HepG2 (cell line): ENCODE measurements at regions not wholly inside any gene's neighbourhood (a gene's known extent, or its start where the extent isn't known, plus 50 kb on each side); places are given as distances from the start of the nearest gene placed in this dataset.
A peak's percentile ranks its signal among the peaks of the same experiment; 100 is the strongest.

Experiments used
- GATA4 ChIP-seq: sonication (generic); IDR thresholded peaks from 2 replicates; pipeline ENCODE4 v1.6.1; 2016; ENCODE audit warnings: antibody characterized with exemption, low read depth, borderline replicate concordance
- LCORL ChIP-seq, 2 experiments: fragments of 450-650 bp in 1 of 2; sonication (generic) in 1 of 2; formaldehyde crosslinking in 1 of 2; IDR thresholded peaks; 2 replicates each; pipeline versions ENCODE4 v1.5.0 to v1.6.1; 2017 to 2020; ENCODE audit warnings: antibody characterized with exemption in 1 of 2, missing genetic modification reagents in 1 of 2
- NR2C2 ChIP-seq: sonication (generic); formaldehyde crosslinking; IDR thresholded peaks from 2 replicates; pipeline ENCODE4 v1.4.0; 2020; ENCODE audit warnings: missing genetic modification reagents, mild to moderate bottlenecking, moderate library complexity, borderline replicate concordance
- NR2F1 ChIP-seq, 2 experiments: fragments of 450-650 bp in 1 of 2; formaldehyde crosslinking in 1 of 2; IDR thresholded peaks; 2 replicates each; pipeline versions ENCODE4 v1.5.0 to v1.6.1; 2016 to 2020; ENCODE audit warnings: mild to moderate bottlenecking in 1 of 2, missing compliant biosample characterization in 1 of 2, missing genetic modification reagents in 1 of 2, moderate library complexity in 1 of 2
- PAWR ChIP-seq: sonication (generic); formaldehyde crosslinking; IDR thresholded peaks from 2 replicates; pipeline ENCODE4 v1.4.0; 2020; ENCODE audit warnings: missing genetic modification reagents, mild to moderate bottlenecking, borderline replicate concordance
- PBX2 ChIP-seq: IDR thresholded peaks from 2 replicates; pipeline ENCODE4 v1.6.1; 2016; ENCODE audit warnings: control low read depth
- SOX6 ChIP-seq, 2 experiments: fragments of 450-650 bp in 1 of 2; sonication (generic) in 1 of 2; formaldehyde crosslinking in 1 of 2; IDR thresholded peaks; 2 replicates each; pipeline versions ENCODE4 v1.4.0 to v1.6.1; 2017 to 2020; ENCODE audit warnings: antibody characterized with exemption in 1 of 2, mild to moderate bottlenecking in 1 of 2, missing genetic modification reagents in 1 of 2
- ZHX1 ChIP-seq: sonication (generic); formaldehyde crosslinking; IDR thresholded peaks from 2 replicates; pipeline ENCODE4 v1.8.1; 2022; ENCODE audit warnings: low read depth, mild to moderate bottlenecking, missing genetic modification reagents
- ZNF12 ChIP-seq: sonication (generic); formaldehyde crosslinking; IDR thresholded peaks from 2 replicates; pipeline ENCODE4 v1.5.0; 2020; ENCODE audit warnings: missing genetic modification reagents
- ZNF558 ChIP-seq: sonication (generic); formaldehyde crosslinking; IDR thresholded peaks from 2 replicates; pipeline ENCODE4 v1.9.0; 2022; ENCODE audit warnings: mild to moderate bottlenecking, missing genetic modification reagents, borderline replicate concordance
- ZNF644 ChIP-seq: IDR thresholded peaks from 2 replicates; pipeline ENCODE4 v1.6.1; 2016; ENCODE audit warnings: low read depth
- ZNF747 ChIP-seq: sonication (generic); formaldehyde crosslinking; IDR thresholded peaks from 2 replicates; pipeline ENCODE4 v1.8.1; 2023; ENCODE audit warnings: missing genetic modification reagents, mild to moderate bottlenecking, borderline replicate concordance
- ZNF878 ChIP-seq: sonication (generic); formaldehyde crosslinking; IDR thresholded peaks from 2 replicates; pipeline ENCODE4 v1.8.1; 2023; ENCODE audit warnings: mild to moderate bottlenecking, missing genetic modification reagents, moderate library complexity
- TF ChIP-seq, protein P1 (sequence below): sonication (generic); formaldehyde crosslinking; IDR thresholded peaks from 2 replicates; pipeline ENCODE4 v1.4.0; 2020; ENCODE audit warnings: missing genetic modification reagents, borderline replicate concordance
- TF ChIP-seq, protein P2 (sequence below): sonication (generic); formaldehyde crosslinking; IDR thresholded peaks from 2 replicates; pipeline ENCODE4 v1.4.0; 2020; ENCODE audit warnings: missing genetic modification reagents

DNA sequence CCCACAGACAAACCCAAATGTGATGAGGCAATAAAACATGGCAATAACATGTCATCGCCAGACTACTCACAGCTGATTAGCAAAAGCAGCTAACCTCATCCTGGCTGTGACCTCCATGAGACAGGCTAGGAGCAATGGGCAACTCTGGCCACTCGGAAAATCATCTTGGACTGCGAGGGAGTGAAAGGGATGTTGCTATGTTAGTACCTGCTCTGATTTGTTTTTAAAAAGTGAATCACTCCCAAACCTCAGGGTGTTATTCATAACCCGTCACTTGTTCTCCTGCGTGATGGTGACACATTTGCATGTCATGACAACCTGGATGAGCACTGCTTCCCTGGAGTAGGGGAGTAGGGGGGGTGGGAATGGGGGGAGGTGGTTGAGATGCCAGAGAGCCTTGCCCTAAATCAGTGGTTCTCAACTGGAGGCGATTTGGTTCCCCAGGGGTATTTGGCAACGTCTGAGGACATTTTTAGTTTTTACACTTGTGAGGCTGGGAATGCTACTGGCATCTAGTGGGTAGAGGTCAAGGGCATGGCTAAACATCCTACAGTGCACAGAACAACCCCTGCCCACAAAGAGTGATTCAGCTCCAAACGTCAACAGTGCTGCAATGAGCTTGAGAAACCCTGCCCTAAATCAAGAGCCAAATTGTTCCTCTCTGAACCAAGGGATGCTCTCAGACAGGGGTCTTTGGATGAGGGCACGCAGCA is 241.7 kb downstream of the SOX9 start (continued):
- TF ChIP-seq, protein P1, sequence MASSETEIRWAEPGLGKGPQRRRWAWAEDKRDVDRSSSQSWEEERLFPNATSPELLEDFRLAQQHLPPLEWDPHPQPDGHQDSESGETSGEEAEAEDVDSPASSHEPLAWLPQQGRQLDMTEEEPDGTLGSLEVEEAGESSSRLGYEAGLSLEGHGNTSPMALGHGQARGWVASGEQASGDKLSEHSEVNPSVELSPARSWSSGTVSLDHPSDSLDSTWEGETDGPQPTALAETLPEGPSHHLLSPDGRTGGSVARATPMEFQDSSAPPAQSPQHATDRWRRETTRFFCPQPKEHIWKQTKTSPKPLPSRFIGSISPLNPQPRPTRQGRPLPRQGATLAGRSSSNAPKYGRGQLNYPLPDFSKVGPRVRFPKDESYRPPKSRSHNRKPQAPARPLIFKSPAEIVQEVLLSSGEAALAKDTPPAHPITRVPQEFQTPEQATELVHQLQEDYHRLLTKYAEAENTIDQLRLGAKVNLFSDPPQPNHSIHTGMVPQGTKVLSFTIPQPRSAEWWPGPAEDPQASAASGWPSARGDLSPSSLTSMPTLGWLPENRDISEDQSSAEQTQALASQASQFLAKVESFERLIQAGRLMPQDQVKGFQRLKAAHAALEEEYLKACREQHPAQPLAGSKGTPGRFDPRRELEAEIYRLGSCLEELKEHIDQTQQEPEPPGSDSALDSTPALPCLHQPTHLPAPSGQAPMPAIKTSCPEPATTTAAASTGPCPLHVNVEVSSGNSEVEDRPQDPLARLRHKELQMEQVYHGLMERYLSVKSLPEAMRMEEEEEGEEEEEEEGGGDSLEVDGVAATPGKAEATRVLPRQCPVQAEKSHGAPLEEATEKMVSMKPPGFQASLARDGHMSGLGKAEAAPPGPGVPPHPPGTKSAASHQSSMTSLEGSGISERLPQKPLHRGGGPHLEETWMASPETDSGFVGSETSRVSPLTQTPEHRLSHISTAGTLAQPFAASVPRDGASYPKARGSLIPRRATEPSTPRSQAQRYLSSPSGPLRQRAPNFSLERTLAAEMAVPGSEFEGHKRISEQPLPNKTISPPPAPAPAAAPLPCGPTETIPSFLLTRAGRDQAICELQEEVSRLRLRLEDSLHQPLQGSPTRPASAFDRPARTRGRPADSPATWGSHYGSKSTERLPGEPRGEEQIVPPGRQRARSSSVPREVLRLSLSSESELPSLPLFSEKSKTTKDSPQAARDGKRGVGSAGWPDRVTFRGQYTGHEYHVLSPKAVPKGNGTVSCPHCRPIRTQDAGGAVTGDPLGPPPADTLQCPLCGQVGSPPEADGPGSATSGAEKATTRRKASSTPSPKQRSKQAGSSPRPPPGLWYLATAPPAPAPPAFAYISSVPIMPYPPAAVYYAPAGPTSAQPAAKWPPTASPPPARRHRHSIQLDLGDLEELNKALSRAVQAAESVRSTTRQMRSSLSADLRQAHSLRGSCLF (CRISPR knock-in tag) = no peak
- peak; percentile 63 to 81 for TF ChIP-seq NR2F1 (CRISPR knock-in tag; IDR thresholded peaks at IDR 0.05)
- TF ChIP-seq ZHX1 (CRISPR knock-in tag) = no peak
- no peak for TF ChIP-seq ZNF644 (CRISPR knock-in tag)
- TF ChIP-seq, protein P2, sequence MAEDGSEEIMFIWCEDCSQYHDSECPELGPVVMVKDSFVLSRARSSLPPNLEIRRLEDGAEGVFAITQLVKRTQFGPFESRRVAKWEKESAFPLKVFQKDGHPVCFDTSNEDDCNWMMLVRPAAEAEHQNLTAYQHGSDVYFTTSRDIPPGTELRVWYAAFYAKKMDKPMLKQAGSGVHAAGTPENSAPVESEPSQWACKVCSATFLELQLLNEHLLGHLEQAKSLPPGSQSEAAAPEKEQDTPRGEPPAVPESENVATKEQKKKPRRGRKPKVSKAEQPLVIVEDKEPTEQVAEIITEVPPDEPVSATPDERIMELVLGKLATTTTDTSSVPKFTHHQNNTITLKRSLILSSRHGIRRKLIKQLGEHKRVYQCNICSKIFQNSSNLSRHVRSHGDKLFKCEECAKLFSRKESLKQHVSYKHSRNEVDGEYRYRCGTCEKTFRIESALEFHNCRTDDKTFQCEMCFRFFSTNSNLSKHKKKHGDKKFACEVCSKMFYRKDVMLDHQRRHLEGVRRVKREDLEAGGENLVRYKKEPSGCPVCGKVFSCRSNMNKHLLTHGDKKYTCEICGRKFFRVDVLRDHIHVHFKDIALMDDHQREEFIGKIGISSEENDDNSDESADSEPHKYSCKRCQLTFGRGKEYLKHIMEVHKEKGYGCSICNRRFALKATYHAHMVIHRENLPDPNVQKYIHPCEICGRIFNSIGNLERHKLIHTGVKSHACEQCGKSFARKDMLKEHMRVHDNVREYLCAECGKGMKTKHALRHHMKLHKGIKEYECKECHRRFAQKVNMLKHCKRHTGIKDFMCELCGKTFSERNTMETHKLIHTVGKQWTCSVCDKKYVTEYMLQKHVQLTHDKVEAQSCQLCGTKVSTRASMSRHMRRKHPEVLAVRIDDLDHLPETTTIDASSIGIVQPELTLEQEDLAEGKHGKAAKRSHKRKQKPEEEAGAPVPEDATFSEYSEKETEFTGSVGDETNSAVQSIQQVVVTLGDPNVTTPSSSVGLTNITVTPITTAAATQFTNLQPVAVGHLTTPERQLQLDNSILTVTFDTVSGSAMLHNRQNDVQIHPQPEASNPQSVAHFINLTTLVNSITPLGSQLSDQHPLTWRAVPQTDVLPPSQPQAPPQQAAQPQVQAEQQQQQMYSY (CRISPR knock-in tag) = no peak
- no peak for TF ChIP-seq GATA4
- peak; percentile 56; the same call in 1 of the 2 replicates for TF ChIP-seq NR2C2 (CRISPR knock-in tag)
- TF ChIP-seq ZNF12 (CRISPR knock-in tag) = no peak
- 0 out of 2 replicates have a peak, but pooled peaks have one; percentile 31 for TF ChIP-seq LCORL (IDR thresholded peaks at IDR 0.05)
- TF ChIP-seq LCORL (CRISPR knock-in tag; IDR thresholded peaks at IDR 0.05) = no peak
- no peak for TF ChIP-seq PAWR
- TF ChIP-seq ZNF878 (CRISPR knock-in tag) = no peak
- TF ChIP-seq PBX2 (CRISPR knock-in tag) = no peak
- no peak for TF ChIP-seq ZNF558 (CRISPR knock-in tag)
- TF ChIP-seq ZNF747 (CRISPR knock-in tag) = no peak
- TF ChIP-seq SOX6 (IDR thresholded peaks at IDR 0.05) = no peak
- peak; percentile 36; the same call in 1 of the 2 replicates for TF ChIP-seq SOX6 (CRISPR knock-in tag; IDR thresholded peaks at IDR 0.05)
